ENCODE measurements at regions not wholly inside any gene's neighbourhood (a gene's known extent, or its start where the extent isn't known, plus 50 kb on each side); places are given as distances from the start of the nearest gene placed in this dataset.

- Histone ChIP-seq H3K27me3 (no peaks in the 10 kb centered on the region), H3K36me3 (no peaks in the 10 kb centered on the region), H3K4me1 (peaks cover 0 to 9% of the 10 kb centered on the region in 2 donors), H3K9me3 (no peaks in the 10 kb centered on the region), H3K27ac (peak overlapping the region; percentile 90 to 91), H3K4me3 (peak overlapping the region; percentile 78 to 87)
- TF ChIP-seq POLR2A (IDR thresholded peaks at IDR 0.05) = no peak
- no peak for TF ChIP-seq CTCF (IDR thresholded peaks at IDR 0.05)
- intact Hi-C loops (cut with DNase I; ENCODE audit: low total_unique reads) = no loop called here
- no peak for DNase-seq
Observed at GRCh38 chr16:85552980-85553435, 60.1 kb upstream of the GSE1 start.

- Histone ChIP-seq H3K36me3 (no peaks in the 10 kb centered on the region), H3K27me3 (no peaks in the 10 kb centered on the region), H3K9me3 (no peaks in the 10 kb centered on the region), H3K4me3 (peak overlapping the region; percentile 78 to 87), H3K4me1 (peaks cover 0 to 13% of the 10 kb centered on the region in 2 donors), H3K27ac (peak overlapping the region; percentile 90 to 91)
- intact Hi-C loops (cut with DNase I; ENCODE audit: low total_unique reads) = no loop called here
- DNase-seq = peak; percentile 46 to 64
- peak in 1 of 2 donors; percentile 26 for TF ChIP-seq POLR2A (IDR thresholded peaks at IDR 0.05)
- TF ChIP-seq CTCF (IDR thresholded peaks at IDR 0.05) = peak; percentile 6 to 44 (median 32)
Observed at GRCh38 chr16:85553436-85554113, 59.5 kb upstream of the GSE1 start.

- Histone ChIP-seq H3K27ac (peak overlapping the region; percentile 90 to 91), H3K9me3 (no peaks in the 10 kb centered on the region), H3K36me3 (no peaks in the 10 kb centered on the region), H3K27me3 (no peaks in the 10 kb centered on the region), H3K4me3 (peak overlapping the region; percentile 78 to 87), H3K4me1 (peaks cover 0 to 13% of the 10 kb centered on the region in 2 donors)
- peak; percentile 66 to 68 for DNase-seq
- TF ChIP-seq POLR2A (IDR thresholded peaks at IDR 0.05) (no peak), CTCF (IDR thresholded peaks at IDR 0.05) (no peak)
- intact Hi-C loops (cut with DNase I; ENCODE audit: low total_unique reads) = no loop called here
Observed at GRCh38 chr16:85554114-85554888, 58.8 kb upstream of the GSE1 start.

GRCh38 chr16:85554889-85555718 is 58.0 kb upstream of the GSE1 start:
- intact Hi-C loops (cut with DNase I; ENCODE audit: low total_unique reads) = loop anchor here (5.0 kb wide), 1 partner anchor 133 kb away; no protein-coding TSS in a partner anchor
- Histone ChIP-seq H3K4me3 (peak overlapping the region; percentile 78 to 87), H3K27me3 (no peaks in the 10 kb centered on the region), H3K36me3 (no peaks in the 10 kb centered on the region), H3K4me1 (peaks cover 0 to 13% of the 10 kb centered on the region in 2 donors), H3K27ac (peak overlapping the region; percentile 90 to 91), H3K9me3 (no peaks in the 10 kb centered on the region)
- peak in 1 of 2 donors; percentile 39 for TF ChIP-seq POLR2A (IDR thresholded peaks at IDR 0.05)
- TF ChIP-seq CTCF (IDR thresholded peaks at IDR 0.05) = no peak
- DNase-seq = peak; percentile 80 to 85

Measured in uterus (tissue), 3 donors.